ENCODE measurements at regions not wholly inside any gene's neighbourhood (a gene's known extent, or its start where the extent isn't known, plus 50 kb on each side); places are given as distances from the start of the nearest gene placed in this dataset.
"Not testable (repeated sequence)": the region's sequence is repeated elsewhere in the genome, so short reads cannot be mapped to it uniquely, and the experiment has no call there.

DNA sequence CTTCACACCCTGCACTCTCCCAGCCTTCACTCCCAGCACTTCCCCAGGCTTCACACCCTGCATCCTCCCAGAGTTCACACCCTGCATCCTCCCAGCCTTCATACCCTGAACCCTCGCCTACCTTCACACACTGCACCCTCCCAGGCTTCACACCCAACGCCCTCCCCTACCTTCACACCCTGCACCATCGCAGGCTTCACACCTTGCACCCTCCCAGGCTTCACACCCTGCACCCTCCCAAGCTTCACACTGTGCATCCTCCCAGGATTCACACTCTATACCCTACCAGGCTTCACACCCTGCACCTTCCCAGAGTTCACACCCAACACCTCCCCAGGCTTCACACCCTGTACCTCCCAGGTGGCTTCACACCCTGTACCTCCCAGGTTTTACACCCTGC is 448.7 kb upstream of the MYT1L start:
- no peak for DNase-seq (ENCODE audit: low spot score)
- H3K27me3 Mint-ChIP-seq (ENCODE audit: low read depth) = no peaks in the 10 kb centered on the region
- H3K4me3 Mint-ChIP-seq (ENCODE audit: unreplicated experiment) = no peak overlapping the region
- no peak overlapping the region for H3K27ac Mint-ChIP-seq (ENCODE audit: unreplicated experiment)
- H3K36me3 Mint-ChIP-seq (ENCODE audit: low read depth) = no peaks in the 10 kb centered on the region
- H3K9me3 Mint-ChIP-seq (ENCODE audit: low read depth) = peaks cover 16% of the 10 kb centered on the region
- H3K4me1 Mint-ChIP-seq (ENCODE audit: low read depth) = no peaks in the 10 kb centered on the region
- TF ChIP-seq, protein P1, sequence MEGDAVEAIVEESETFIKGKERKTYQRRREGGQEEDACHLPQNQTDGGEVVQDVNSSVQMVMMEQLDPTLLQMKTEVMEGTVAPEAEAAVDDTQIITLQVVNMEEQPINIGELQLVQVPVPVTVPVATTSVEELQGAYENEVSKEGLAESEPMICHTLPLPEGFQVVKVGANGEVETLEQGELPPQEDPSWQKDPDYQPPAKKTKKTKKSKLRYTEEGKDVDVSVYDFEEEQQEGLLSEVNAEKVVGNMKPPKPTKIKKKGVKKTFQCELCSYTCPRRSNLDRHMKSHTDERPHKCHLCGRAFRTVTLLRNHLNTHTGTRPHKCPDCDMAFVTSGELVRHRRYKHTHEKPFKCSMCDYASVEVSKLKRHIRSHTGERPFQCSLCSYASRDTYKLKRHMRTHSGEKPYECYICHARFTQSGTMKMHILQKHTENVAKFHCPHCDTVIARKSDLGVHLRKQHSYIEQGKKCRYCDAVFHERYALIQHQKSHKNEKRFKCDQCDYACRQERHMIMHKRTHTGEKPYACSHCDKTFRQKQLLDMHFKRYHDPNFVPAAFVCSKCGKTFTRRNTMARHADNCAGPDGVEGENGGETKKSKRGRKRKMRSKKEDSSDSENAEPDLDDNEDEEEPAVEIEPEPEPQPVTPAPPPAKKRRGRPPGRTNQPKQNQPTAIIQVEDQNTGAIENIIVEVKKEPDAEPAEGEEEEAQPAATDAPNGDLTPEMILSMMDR (IDR thresholded peaks at IDR 0.05) = no peak

DNA sequence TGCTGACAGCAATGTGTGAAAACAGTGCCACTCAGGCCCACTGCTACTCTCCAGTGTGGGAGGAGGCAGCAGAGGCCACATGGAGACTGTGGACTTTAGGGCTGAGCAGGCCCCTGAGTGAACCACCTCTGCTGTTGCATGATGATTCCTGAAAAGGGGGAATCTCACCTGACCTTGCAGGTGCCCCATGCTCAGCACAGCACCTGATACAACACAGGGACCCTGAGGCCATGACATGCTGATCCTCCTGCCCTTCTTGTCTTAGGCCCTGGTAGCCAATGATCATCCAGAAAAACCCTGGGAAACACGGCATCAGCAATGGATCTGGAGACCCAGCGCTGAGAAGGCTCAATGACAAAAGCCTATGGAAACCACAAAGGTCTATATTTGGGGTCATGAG is 446.8 kb upstream of the MYT1L start:
- TF ChIP-seq, protein P1 (IDR thresholded peaks at IDR 0.05) = no peak

DNA sequence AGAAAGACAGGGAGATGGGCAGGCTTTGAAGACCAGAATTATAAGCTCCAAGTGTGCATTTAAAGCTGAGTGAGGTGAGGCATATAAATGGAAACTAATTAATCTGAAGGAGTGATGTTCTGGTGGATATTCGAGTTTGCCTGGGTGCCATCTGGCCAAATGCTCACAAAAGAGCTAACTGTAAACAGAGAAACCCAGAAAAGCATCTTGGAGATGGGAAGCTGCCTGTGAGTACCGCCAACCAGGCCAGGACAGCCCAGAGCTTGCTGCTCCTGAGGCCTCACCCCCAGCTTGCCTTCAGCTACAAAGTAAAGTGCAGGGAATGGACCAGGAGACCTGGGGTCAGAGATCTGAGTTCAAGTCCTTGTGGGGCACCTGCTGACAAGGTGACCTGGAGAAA is 446.1 kb upstream of the MYT1L start:
- no peak overlapping the region for H3K4me3 Mint-ChIP-seq (ENCODE audit: unreplicated experiment)
- H3K36me3 Mint-ChIP-seq (ENCODE audit: low read depth) = no peaks in the 10 kb centered on the region
- TF ChIP-seq, protein P1 (IDR thresholded peaks at IDR 0.05) = no peak

More for the DNA sequence above, 446.8 kb upstream of the MYT1L start:
- Mint-ChIP-seq H3K27ac (ENCODE audit: unreplicated experiment) (no peak overlapping the region), H3K27me3 (ENCODE audit: low read depth) (no peaks in the 10 kb centered on the region), H3K4me3 (ENCODE audit: unreplicated experiment) (no peak overlapping the region), H3K9me3 (ENCODE audit: low read depth) (peaks cover 12% of the 10 kb centered on the region), H3K36me3 (ENCODE audit: low read depth) (no peaks in the 10 kb centered on the region), H3K4me1 (ENCODE audit: low read depth) (no peaks in the 10 kb centered on the region)
- no peak for DNase-seq (ENCODE audit: low spot score)

DNA sequence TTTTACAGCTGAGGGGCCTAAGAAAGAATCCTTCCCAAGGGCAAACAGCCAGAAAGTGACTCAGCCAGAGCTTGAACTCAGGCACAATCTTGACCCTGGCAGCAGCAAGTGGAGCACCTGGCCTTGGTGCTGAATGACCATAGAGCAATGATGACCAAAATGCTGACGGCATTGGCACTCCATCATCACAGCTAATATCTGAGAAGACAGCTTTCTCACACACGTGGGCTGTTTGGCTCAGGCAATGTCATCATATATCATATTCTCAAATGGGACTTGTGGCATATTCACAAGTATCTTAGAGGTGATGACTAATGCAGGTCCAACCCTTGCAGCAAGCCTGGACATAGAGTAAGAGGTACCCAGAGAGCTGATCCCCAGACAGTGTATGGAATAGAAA is 443.9 kb upstream of the MYT1L start:
- H3K27ac Mint-ChIP-seq (ENCODE audit: unreplicated experiment) = no peak overlapping the region
- H3K9me3 Mint-ChIP-seq (ENCODE audit: low read depth) = peaks cover 12% of the 10 kb centered on the region
- TF ChIP-seq, protein P1 (IDR thresholded peaks at IDR 0.05) = no peak
- H3K27me3 Mint-ChIP-seq (ENCODE audit: low read depth) = no peaks in the 10 kb centered on the region
- DNase-seq (ENCODE audit: low spot score) = no peak
- H3K4me1 Mint-ChIP-seq (ENCODE audit: low read depth) = no peaks in the 10 kb centered on the region
- no peaks in the 10 kb centered on the region for H3K36me3 Mint-ChIP-seq (ENCODE audit: low read depth)
- no peak overlapping the region for H3K4me3 Mint-ChIP-seq (ENCODE audit: unreplicated experiment)

More for the DNA sequence above, 446.1 kb upstream of the MYT1L start:
- Mint-ChIP-seq H3K27me3 (ENCODE audit: low read depth) (no peaks in the 10 kb centered on the region), H3K4me1 (ENCODE audit: low read depth) (no peaks in the 10 kb centered on the region), H3K9me3 (ENCODE audit: low read depth) (peaks cover 12% of the 10 kb centered on the region), H3K27ac (ENCODE audit: unreplicated experiment) (no peak overlapping the region)
- DNase-seq (ENCODE audit: low spot score) = no peak

DNA sequence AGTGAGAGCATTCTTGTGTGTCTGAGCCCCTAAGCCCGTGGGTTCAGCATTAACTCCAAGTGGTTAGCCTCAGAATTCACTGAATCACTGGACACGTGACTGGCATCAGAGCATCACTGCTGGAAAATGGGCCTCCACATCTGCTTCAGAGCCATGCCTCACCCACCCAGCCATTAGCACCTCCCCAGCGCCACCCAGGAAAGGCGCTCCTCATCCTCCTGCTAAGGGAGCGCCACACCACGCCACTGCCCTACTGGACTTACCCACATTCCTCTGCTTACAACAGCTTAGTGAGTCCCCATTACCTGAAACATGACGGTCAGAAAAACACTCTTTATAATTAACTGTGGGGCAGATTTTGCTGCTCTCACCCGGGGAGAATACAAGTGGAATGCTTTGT is 442.6 kb upstream of the MYT1L start:
- no peak for DNase-seq (ENCODE audit: low spot score)
- Mint-ChIP-seq H3K36me3 (ENCODE audit: low read depth) (no peaks in the 10 kb centered on the region), H3K27me3 (ENCODE audit: low read depth) (no peaks in the 10 kb centered on the region), H3K9me3 (ENCODE audit: low read depth) (peaks cover 5% of the 10 kb centered on the region), H3K4me1 (ENCODE audit: low read depth) (no peaks in the 10 kb centered on the region), H3K27ac (ENCODE audit: unreplicated experiment) (no peak overlapping the region), H3K4me3 (ENCODE audit: unreplicated experiment) (no peak overlapping the region)
- TF ChIP-seq, protein P1 (IDR thresholded peaks at IDR 0.05) = no peak

DNA sequence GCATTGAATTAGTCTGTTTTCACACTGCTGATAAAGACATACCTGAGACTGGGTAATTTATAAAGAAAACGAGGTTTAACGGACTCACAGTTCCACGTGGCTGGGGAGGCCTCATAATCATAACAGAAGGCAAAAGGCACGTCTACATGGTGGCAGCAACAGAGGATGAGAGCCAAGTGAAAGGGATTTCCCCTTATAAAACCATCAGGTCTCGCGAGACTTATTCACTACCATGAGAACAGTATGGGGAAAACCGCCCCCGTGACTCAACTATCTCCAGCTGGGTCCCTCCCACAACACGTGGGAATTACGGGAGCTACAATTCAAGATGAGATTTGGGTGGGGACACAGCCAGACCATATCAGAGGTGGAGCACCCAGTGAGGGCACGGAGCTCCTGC is 442.0 kb upstream of the MYT1L start:
- not testable (repeated sequence) for H3K27ac Mint-ChIP-seq (ENCODE audit: unreplicated experiment); H3K27me3 Mint-ChIP-seq (ENCODE audit: low read depth); H3K4me3 Mint-ChIP-seq (ENCODE audit: unreplicated experiment); H3K9me3 Mint-ChIP-seq (ENCODE audit: low read depth); H3K4me1 Mint-ChIP-seq (ENCODE audit: low read depth); H3K36me3 Mint-ChIP-seq (ENCODE audit: low read depth); DNase-seq (ENCODE audit: low spot score)

Data from chondrocyte (in vitro differentiated cells).